ENCODE measurements at regions not wholly inside any gene's neighbourhood (a gene's known extent, or its start where the extent isn't known, plus 50 kb on each side); places are given as distances from the start of the nearest gene placed in this dataset.

GRCh38 chr17:27233059-27233458 is 60.9 kb upstream of the WSB1 start:
- TF ChIP-seq CTCF (IDR thresholded peaks at IDR 0.05) (no peak), POLR2A (IDR thresholded peaks at IDR 0.05) (no peak)

Measured in ovary (tissue), 3 donors.